GM12878 (cell line): ENCODE measurements at regions not wholly inside any gene's neighbourhood (a gene's known extent, or its start where the extent isn't known, plus 50 kb on each side); places are given as distances from the start of the nearest gene placed in this dataset.

ENCODE experiments used
- ATAC-seq: fragments of 200-7000 bp; cut with Tn5 transposase; 3 replicates; pipeline ENCODE4 v1.9.1; 2020; ENCODE audit warnings: mild to moderate bottlenecking, moderate library complexity
- BruUV-seq: library from RNA; stranded (reverse); fragments of 400-500 nt; replicated peaks from 2 replicates; lab custom pipeline; 2021; lab: Mats Ljungman, UMichigan
- CTCF ChIA-PET: fragments of 300-600 bp; sonication (Branson Sonifier 250); formaldehyde crosslinking; extraction: SDS; loops from one replicate; lab custom pipeline; 2021; ENCODE audit warnings: inconsistent platforms; lab: Yijun Ruan, JAX
- POLR2A ChIA-PET: fragments of 350-600 bp; formaldehyde crosslinking; extraction: SDS; loops from one replicate; lab custom pipeline; 2021; ENCODE audit warnings: inconsistent platforms; lab: Charles Lee
- RAD21 ChIA-PET: fragments of 300-600 bp; sonication (Branson Sonifier 250); formaldehyde crosslinking; loops from one replicate; lab custom pipeline; 2023; ENCODE audit warnings: antibody characterized with exemption; ENCODE audit not compliant: unreplicated experiment; lab: Charles Lee
- SMC1A ChIA-PET: fragments of 300-600 bp; sonication (Branson Sonifier 250); formaldehyde crosslinking; loops from one replicate; lab custom pipeline; 2023; ENCODE audit not compliant: unreplicated experiment, uncharacterized antibody; lab: Charles Lee
- DNase-seq: peaks from one replicate; pipeline ENCODE4 v3.0.0-alpha.2; 2011; ENCODE audit warnings: low read depth, low spot score
- FAIRE-seq: peaks from 3 replicates; lab custom pipeline; 2011; peaks lifted over from hg19 to GRCh38; lab: Jason Lieb, UNC
- H2AFZ ChIP-seq: 2 replicates; pipeline ENCODE4 v1.6.0; 2011; ENCODE audit warnings: low read depth, low read length, control low read depth; ENCODE audit not compliant: control insufficient read depth
- H3K27ac ChIP-seq: 2 replicates; pipeline ENCODE4 v1.5.1; 2011; ENCODE audit warnings: control low read depth; ENCODE audit not compliant: control insufficient read depth, insufficient read depth
- H3K27me3 ChIP-seq, 2 experiments: replicated peaks in 1 of 2; 2 replicates each; pipeline versions ENCODE4 v1.6.0 to v1.6.1; 2011; ENCODE audit warnings: low read length in 1 of 2; ENCODE audit not compliant: control insufficient read depth in 2 of 2, insufficient read depth in 2 of 2
- H3K36me3 ChIP-seq, 2 experiments: 2 replicates each; pipeline ENCODE4 v1.5.1; 2011; ENCODE audit warnings: low read length in 1 of 2; ENCODE audit not compliant: control insufficient read depth in 2 of 2, insufficient read depth in 2 of 2
- H3K4me1 ChIP-seq: 2 replicates; pipeline ENCODE4 v1.6.1; 2011; ENCODE audit warnings: mild to moderate bottlenecking, low read length, moderate library complexity, mixed read lengths; ENCODE audit not compliant: control insufficient read depth, insufficient read depth
- H3K4me2 ChIP-seq: 2 replicates; pipeline ENCODE4 v1.6.0; 2011; ENCODE audit warnings: control low read depth; ENCODE audit not compliant: control insufficient read depth, insufficient read depth
- H3K4me3 ChIP-seq: fragments of 200-600 bp; sonication (generic); 2 replicates; pipeline ENCODE4 v1.5.1; 2016
- H3K79me2 ChIP-seq: 2 replicates; pipeline ENCODE4 v1.6.0; 2011; ENCODE audit warnings: low read length; ENCODE audit not compliant: control insufficient read depth, insufficient read depth
- H3K9ac ChIP-seq: 2 replicates; pipeline ENCODE4 v1.8.0; 2011; ENCODE audit warnings: low read length, control low read depth, mixed read lengths; ENCODE audit not compliant: control insufficient read depth, insufficient read depth
- H3K9me3 ChIP-seq: replicated peaks from 3 replicates; pipeline ENCODE4 v1.5.1; 2011; ENCODE audit warnings: mild to moderate bottlenecking, low read length; ENCODE audit not compliant: control insufficient read depth, insufficient read depth
- H4K20me1 ChIP-seq: 2 replicates; pipeline ENCODE4 v1.6.0; 2011; ENCODE audit not compliant: control insufficient read depth, insufficient read depth
- IRF5 ChIP-seq: fragments of 450-650 bp; IDR thresholded peaks from 2 replicates; pipeline ENCODE4 v1.6.1; 2017; ENCODE audit warnings: borderline replicate concordance
- NBN ChIP-seq: fragments of 450-650 bp; IDR thresholded peaks from 2 replicates; pipeline ENCODE4 v1.6.1; 2016
- NRF1 ChIP-seq: conservative IDR thresholded peaks from 2 replicates; pipeline ENCODE4 v1.6.1; 2011; ENCODE audit warnings: mild to moderate bottlenecking, low read depth, low read length, improper control_type of control experiment
- PML ChIP-seq: IDR thresholded peaks from 2 replicates; pipeline ENCODE4 v1.6.1; 2012; ENCODE audit warnings: low read length, inconsistent platforms
- POLR2AphosphoS2 ChIP-seq: IDR thresholded peaks from 2 replicates; pipeline ENCODE4 v1.6.1; 2011; ENCODE audit warnings: low read depth, mild to moderate bottlenecking, low read length, improper control_type of control experiment, moderate library complexity
- RAD21 ChIP-seq: IDR thresholded peaks from 2 replicates; pipeline ENCODE4 v1.6.1; 2011; ENCODE audit warnings: mild to moderate bottlenecking, low read depth, low read length, moderate library complexity; ENCODE audit not compliant: insufficient read depth
- RELA ChIP-seq: fragments of 450-650 bp; IDR thresholded peaks from 2 replicates; pipeline ENCODE4 v1.8.0; 2014; ENCODE audit warnings: borderline replicate concordance; ENCODE audit not compliant: partially characterized antibody
- STAT3 ChIP-seq: IDR thresholded peaks from 2 replicates; pipeline ENCODE4 v1.6.1; 2011; ENCODE audit warnings: low read depth, low read length, improper control_type of control experiment
- TAF1 ChIP-seq: IDR thresholded peaks from 2 replicates; pipeline ENCODE4 v1.6.1; 2011; ENCODE audit warnings: mild to moderate bottlenecking, low read depth, low read length, borderline replicate concordance
- WGBS: methylation state at CpG from one replicate; pipeline ENCODE4 v1.1.6; 2016; ENCODE audit warnings: low lambda C conversion rate; ENCODE audit not compliant: insufficient replicate concordance, insufficient coverage; ENCODE audit errors: missing lambda C conversion rate; 5-methylcytosine and 5-hydroxymethylcytosine counted together
- in situ Hi-C: fragments of 300-500 bp; cut with MboI; formaldehyde crosslinking; loops from 9 replicates; pipeline ENCODE4 v1.14.3; 2018; ENCODE audit warnings: mixed read lengths
- intact Hi-C: fragments of 100-400 bp; cut with micrococcal nuclease; formaldehyde crosslinking; loops from one replicate; pipeline ENCODE4 v1.14.2; 2022; ENCODE audit not compliant: unreplicated experiment
- TF ChIP-seq, protein P1 (sequence below): fragments of 450-650 bp; formaldehyde crosslinking; IDR thresholded peaks from 2 replicates; pipeline ENCODE4 v1.4.0; 2022; ENCODE audit warnings: mild to moderate bottlenecking, moderate library complexity
- TF ChIP-seq, protein P2 (sequence below): fragments of 150-350 bp; IDR thresholded peaks from 2 replicates; pipeline ENCODE4 v1.6.1; 2014; ENCODE audit warnings: mild to moderate bottlenecking, low read depth, low read length
- TF ChIP-seq, protein P3 (sequence below): IDR thresholded peaks from 2 replicates; pipeline ENCODE4 v1.6.1; 2011; ENCODE audit warnings: borderline replicate concordance, low read depth, mild to moderate bottlenecking, moderate library complexity, mixed read lengths, low read length; ENCODE audit not compliant: insufficient read depth; ENCODE audit errors: extremely low read length
- TF ChIP-seq, protein P4 (sequence below): IDR thresholded peaks from 2 replicates; pipeline ENCODE4 v1.6.1; 2012; ENCODE audit warnings: low read depth, low read length, improper control_type of control experiment

DNA sequence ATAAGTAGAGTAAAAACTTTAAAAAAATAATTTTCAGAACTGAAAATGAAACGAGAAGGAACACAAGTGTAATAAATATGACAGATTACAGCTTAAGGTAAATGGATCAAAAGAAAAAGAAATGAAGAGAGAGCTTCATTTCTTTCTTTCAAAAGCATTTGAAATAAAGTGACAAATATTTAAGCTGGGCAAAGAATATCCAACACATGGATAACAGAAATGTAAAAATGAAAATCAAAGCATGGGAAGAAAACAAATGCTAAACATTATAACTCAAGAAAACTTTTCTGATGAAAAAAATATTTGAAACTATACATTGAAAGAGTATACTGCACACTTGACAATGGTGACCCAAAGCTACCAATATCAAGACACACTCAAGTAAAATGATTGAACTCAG, 143.6 kb upstream of the IRX5 start (continued):
- TF ChIP-seq, protein P1, sequence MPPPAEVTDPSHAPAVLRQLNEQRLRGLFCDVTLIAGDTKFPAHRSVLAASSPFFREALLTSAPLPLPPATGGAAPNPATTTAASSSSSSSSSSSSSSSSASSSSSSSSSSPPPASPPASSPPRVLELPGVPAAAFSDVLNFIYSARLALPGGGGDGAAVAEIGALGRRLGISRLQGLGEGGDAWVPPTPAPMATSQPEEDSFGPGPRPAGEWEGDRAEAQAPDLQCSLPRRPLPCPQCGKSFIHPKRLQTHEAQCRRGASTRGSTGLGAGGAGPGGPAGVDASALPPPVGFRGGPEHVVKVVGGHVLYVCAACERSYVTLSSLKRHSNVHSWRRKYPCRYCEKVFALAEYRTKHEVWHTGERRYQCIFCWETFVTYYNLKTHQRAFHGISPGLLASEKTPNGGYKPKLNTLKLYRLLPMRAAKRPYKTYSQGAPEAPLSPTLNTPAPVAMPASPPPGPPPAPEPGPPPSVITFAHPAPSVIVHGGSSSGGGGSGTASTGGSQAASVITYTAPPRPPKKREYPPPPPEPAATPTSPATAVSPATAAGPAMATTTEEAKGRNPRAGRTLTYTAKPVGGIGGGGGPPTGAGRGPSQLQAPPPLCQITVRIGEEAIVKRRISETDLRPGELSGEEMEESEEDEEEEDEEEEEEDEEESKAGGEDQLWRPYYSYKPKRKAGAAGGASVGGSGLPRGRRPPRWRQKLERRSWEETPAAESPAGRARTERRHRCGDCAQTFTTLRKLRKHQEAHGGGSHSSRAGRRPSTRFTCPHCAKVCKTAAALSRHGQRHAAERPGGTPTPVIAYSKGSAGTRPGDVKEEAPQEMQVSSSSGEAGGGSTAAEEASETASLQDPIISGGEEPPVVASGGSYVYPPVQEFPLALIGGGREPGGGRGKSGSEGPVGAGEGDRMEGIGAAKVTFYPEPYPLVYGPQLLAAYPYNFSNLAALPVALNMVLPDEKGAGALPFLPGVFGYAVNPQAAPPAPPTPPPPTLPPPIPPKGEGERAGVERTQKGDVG (CRISPR knock-in tag), result no peak
- TF ChIP-seq, protein P2, sequence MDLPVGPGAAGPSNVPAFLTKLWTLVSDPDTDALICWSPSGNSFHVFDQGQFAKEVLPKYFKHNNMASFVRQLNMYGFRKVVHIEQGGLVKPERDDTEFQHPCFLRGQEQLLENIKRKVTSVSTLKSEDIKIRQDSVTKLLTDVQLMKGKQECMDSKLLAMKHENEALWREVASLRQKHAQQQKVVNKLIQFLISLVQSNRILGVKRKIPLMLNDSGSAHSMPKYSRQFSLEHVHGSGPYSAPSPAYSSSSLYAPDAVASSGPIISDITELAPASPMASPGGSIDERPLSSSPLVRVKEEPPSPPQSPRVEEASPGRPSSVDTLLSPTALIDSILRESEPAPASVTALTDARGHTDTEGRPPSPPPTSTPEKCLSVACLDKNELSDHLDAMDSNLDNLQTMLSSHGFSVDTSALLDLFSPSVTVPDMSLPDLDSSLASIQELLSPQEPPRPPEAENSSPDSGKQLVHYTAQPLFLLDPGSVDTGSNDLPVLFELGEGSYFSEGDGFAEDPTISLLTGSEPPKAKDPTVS, result no peak
- no peak for TF ChIP-seq TAF1

DNA sequence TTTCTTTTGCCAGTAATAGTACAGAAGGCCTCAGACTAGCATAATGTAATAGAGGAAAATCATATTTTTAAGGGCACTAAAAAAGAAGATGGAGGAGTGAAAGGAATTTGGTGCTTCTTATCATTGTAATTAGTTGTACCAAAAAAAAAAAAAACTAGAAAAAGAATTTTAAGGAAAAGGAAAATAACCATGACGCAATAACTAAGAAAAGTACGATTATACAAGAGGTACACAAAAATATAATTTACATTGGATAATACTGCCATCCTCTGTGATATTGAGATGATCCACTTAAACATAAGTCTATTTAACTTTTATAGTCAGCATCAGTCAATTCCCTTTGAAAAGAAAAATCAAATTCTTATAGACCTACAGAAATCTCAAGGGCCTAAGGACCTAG, 146.7 kb upstream of the IRX5 start:
- intact Hi-C loops (no loop called here), in situ Hi-C loops (no loop called here)
- no peak for ATAC-seq
- Histone ChIP-seq H3K9me3 (no peaks in the 10 kb centered on the region), H3K27me3 (no peaks in the 10 kb centered on the region), H2AFZ (no peak overlapping the region), H3K4me2 (no peak overlapping the region), H3K4me3 (no peak overlapping the region), H3K79me2 (no peaks in the 10 kb centered on the region), H3K4me1 (no peaks in the 10 kb centered on the region), H3K36me3 (no peaks in the 10 kb centered on the region), H3K9ac (no peak overlapping the region), H4K20me1 (no peaks in the 10 kb centered on the region), H3K27ac (no peak overlapping the region)
- ChIA-PET RAD21 (no interaction called here), CTCF (no interaction called here), POLR2A (no interaction called here), SMC1A (interaction anchor here (0.6 kb wide), 1 partner anchor 86 kb away, joined by 3 read pairs; no protein-coding TSS in a partner anchor)
- 96% methylated on average over 2 of the region's 2 CpGs for WGBS
- DNase-seq, result no peak
- no TSS peak for BruUV-seq
- no peak for FAIRE-seq
- TF ChIP-seq, protein P3, sequence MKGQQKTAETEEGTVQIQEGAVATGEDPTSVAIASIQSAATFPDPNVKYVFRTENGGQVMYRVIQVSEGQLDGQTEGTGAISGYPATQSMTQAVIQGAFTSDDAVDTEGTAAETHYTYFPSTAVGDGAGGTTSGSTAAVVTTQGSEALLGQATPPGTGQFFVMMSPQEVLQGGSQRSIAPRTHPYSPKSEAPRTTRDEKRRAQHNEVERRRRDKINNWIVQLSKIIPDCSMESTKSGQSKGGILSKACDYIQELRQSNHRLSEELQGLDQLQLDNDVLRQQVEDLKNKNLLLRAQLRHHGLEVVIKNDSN, result no peak
- TF ChIP-seq STAT3 (no peak), RAD21 (no peak), POLR2AphosphoS2 (no peak), RELA (no peak), PML (no peak), NRF1 (no peak), IRF5 (no peak), NBN (no peak)
- TF ChIP-seq, protein P4, sequence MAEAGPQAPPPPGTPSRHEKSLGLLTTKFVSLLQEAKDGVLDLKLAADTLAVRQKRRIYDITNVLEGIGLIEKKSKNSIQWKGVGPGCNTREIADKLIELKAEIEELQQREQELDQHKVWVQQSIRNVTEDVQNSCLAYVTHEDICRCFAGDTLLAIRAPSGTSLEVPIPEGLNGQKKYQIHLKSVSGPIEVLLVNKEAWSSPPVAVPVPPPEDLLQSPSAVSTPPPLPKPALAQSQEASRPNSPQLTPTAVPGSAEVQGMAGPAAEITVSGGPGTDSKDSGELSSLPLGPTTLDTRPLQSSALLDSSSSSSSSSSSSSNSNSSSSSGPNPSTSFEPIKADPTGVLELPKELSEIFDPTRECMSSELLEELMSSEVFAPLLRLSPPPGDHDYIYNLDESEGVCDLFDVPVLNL, result no peak
